Parathyroid adenoma (tissue), 2 donors: ENCODE measurements at regions not wholly inside any gene's neighbourhood (a gene's known extent, or its start where the extent isn't known, plus 50 kb on each side); places are given as distances from the start of the nearest gene placed in this dataset.

Experiments used
- H2AFZ ChIP-seq: fragments of 300-600 bp; sonication (generic); one replicate; pipeline ENCODE4 v1.7.0; 2017; ENCODE audit warnings: antibody characterized with exemption, mild to moderate bottlenecking
- H3K27ac ChIP-seq: fragments of 300-600 bp; sonication (generic); one replicate; pipeline ENCODE4 v1.7.0; 2017
- H3K27me3 ChIP-seq: fragments of 300-600 bp; sonication (generic); one replicate; pipeline ENCODE4 v1.7.0; 2017; ENCODE audit warnings: low read length; ENCODE audit not compliant: control insufficient read depth, insufficient read depth
- H3K36me3 ChIP-seq: fragments of 300-600 bp; sonication (generic); one replicate; pipeline ENCODE4 v1.7.0; 2017; ENCODE audit warnings: low read length; ENCODE audit not compliant: control insufficient read depth, insufficient read depth
- H3K4me1 ChIP-seq: fragments of 300-600 bp; sonication (generic); one replicate; pipeline ENCODE4 v1.7.0; 2017; ENCODE audit warnings: control low read depth
- H3K4me2 ChIP-seq: fragments of 300-600 bp; sonication (generic); one replicate; pipeline ENCODE4 v1.7.0; 2017; ENCODE audit warnings: low read length
- H3K4me3 ChIP-seq: fragments of 300-600 bp; sonication (generic); one replicate; pipeline ENCODE4 v1.7.0; 2017; ENCODE audit warnings: low read depth, low read length
- H3K79me2 ChIP-seq: fragments of 300-600 bp; sonication (generic); one replicate; pipeline ENCODE4 v1.7.0; 2017; ENCODE audit warnings: control low read depth
- H3K9ac ChIP-seq: fragments of 300-600 bp; sonication (generic); one replicate; pipeline ENCODE4 v1.7.0; 2017; ENCODE audit warnings: mild to moderate bottlenecking
- H3K9me3 ChIP-seq: fragments of 300-600 bp; sonication (generic); one replicate; pipeline ENCODE4 v1.7.0; 2017; ENCODE audit warnings: low read length; ENCODE audit not compliant: control insufficient read depth
- CTCF ChIP-seq: fragments of 300-600 bp; sonication (generic); IDR thresholded peaks from one replicate; pipeline ENCODE4 v1.7.0; 2017; ENCODE audit warnings: antibody characterized with exemption, mild to moderate bottlenecking
- donor health status: primary hyperparathyroidism.

DNA sequence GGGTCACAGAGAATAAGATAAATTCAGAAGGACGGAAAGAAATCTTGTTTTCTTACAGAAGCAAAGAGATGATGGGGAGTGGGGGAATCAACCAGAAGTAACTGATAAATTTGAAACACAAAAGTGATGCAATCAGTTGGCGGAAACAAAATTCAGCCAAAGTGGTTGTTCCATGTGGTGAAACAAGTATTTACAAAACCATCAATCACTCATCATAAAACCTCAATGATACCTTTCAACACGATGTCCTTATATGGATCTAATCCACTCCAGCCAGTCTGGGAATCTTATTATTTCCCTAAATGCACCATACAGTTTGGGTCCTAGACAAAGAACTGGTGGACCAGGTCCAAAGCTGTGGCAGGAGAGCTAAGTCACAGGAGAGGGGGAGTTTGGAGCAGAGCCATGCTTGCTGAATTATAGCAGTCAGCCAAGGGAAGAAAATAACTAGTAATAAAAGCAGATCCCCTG, 303.8 kb upstream of the LRRC7 start:
- no peak overlapping the region for H3K9ac ChIP-seq
- H3K9me3 ChIP-seq: no peaks in the 10 kb centered on the region
- H3K79me2 ChIP-seq: no peaks in the 10 kb centered on the region
- H3K4me2 ChIP-seq: no peak overlapping the region
- no peaks in the 10 kb centered on the region for H3K4me1 ChIP-seq
- H3K4me3 ChIP-seq: no peak overlapping the region
- H3K27ac ChIP-seq: no peak overlapping the region
- TF ChIP-seq CTCF: no peak
- no peak overlapping the region for H2AFZ ChIP-seq
- H3K27me3 ChIP-seq: no peaks in the 10 kb centered on the region
- no peaks in the 10 kb centered on the region for H3K36me3 ChIP-seq

DNA sequence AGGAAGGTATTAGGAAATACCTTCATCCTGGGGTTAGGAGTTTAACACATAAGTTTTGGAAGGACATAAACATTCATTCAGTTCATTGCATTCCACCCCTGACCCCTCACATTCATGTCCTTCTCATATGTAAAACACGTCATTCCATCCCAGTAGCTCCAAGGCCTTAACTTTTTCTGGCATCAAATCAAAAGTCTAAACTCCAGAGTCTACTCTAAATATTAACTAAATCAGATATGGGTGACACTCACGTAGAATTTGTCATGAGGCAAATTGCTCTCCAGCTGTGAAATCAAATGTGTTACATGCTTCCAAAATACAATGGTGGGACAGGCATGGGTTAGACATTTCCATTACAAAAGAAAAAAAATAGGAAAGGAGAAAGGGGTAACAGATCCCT, 298.2 kb upstream of the LRRC7 start:
- Histone ChIP-seq H3K36me3 (no peaks in the 10 kb centered on the region), H2AFZ (no peak overlapping the region), H3K4me3 (no peak overlapping the region), H3K4me2 (no peak overlapping the region), H3K9me3 (no peaks in the 10 kb centered on the region), H3K27me3 (no peaks in the 10 kb centered on the region), H3K79me2 (no peaks in the 10 kb centered on the region), H3K4me1 (no peaks in the 10 kb centered on the region), H3K27ac (no peak overlapping the region), H3K9ac (no peak overlapping the region)
- TF ChIP-seq CTCF: no peak

DNA sequence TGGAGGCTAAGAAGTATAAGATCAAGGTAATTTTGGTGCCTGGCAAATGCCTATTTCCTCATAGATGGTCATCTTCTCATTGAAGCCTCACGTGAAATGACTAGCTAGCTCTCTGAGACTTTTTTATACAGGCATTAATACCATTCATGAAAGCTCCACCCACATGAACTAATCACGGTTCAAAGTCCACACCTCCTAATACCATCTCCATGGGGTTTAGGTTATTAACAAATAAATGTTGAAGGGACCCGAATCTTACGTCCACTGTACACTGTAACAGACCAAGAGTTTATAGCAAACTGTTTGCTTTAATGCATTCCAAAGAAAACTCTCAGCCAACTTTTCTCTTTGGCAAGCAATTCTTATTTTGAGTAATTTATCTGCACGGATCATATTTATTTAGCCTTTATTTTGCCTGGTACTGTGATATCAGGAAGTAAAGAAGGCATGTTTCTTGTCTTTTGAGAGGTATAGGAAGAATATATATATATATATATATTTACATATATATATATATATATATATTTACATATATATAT, 296.1 kb upstream of the LRRC7 start:
- Histone ChIP-seq H2AFZ (no peak overlapping the region), H3K9ac (no peak overlapping the region), H3K27ac (no peak overlapping the region), H3K4me1 (no peaks in the 10 kb centered on the region), H3K9me3 (no peaks in the 10 kb centered on the region), H3K27me3 (no peaks in the 10 kb centered on the region), H3K4me3 (no peak overlapping the region), H3K79me2 (no peaks in the 10 kb centered on the region), H3K36me3 (no peaks in the 10 kb centered on the region), H3K4me2 (no peak overlapping the region)
- no peak for TF ChIP-seq CTCF

DNA sequence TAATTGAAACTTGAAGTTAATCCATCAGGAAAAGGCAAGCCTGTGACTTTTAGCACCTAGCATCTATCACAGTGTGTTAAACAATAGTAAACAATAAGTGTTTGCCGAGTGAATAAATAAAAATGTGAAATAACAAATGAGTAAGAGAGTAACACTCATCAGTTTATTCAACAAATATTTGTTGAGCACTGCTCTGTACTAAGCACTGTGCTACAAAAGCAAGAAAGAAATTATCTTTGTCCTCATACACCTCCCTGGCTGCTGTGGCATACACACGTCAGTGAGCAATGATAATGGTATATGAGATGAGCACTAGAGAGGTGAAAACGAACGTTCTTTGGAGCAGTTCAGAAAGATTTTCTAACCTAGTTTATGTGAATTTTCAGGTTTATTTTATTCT, 295.0 kb upstream of the LRRC7 start:
- Histone ChIP-seq H2AFZ (no peak overlapping the region), H3K36me3 (no peaks in the 10 kb centered on the region), H3K9me3 (no peaks in the 10 kb centered on the region), H3K9ac (no peak overlapping the region), H3K27me3 (no peaks in the 10 kb centered on the region), H3K27ac (no peak overlapping the region), H3K4me2 (no peak overlapping the region), H3K4me1 (no peaks in the 10 kb centered on the region), H3K4me3 (no peak overlapping the region), H3K79me2 (no peaks in the 10 kb centered on the region)
- no peak for TF ChIP-seq CTCF

DNA sequence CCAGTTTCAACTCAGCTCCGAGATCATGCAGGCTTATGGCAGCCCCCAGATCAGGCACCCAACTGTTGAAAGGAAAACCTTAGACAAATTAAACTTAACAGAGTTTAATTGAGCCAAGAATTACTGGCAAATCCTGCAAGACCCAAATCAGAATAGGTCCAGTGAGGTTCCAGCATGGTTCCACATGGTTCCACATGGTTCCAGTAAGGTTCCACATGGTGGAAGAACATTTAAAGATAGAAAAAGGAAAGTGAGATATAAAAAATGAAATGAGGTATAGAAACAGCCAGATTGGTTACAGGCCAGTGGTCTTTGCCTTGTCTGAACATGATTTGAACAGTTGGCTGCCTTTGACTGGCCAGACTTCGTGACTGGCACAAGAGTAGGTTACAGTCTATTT, 288.8 kb upstream of the LRRC7 start:
- Histone ChIP-seq H3K9me3 (no peaks in the 10 kb centered on the region), H3K4me3 (no peak overlapping the region), H3K4me1 (no peaks in the 10 kb centered on the region), H3K27ac (no peak overlapping the region), H2AFZ (no peak overlapping the region), H3K4me2 (no peak overlapping the region), H3K27me3 (no peaks in the 10 kb centered on the region), H3K79me2 (no peaks in the 10 kb centered on the region), H3K9ac (no peak overlapping the region), H3K36me3 (no peaks in the 10 kb centered on the region)
- TF ChIP-seq CTCF: no peak
